AG09309 (cell line): ENCODE measurements at regions not wholly inside any gene's neighbourhood (a gene's known extent, or its start where the extent isn't known, plus 50 kb on each side); places are given as distances from the start of the nearest gene placed in this dataset.

Experiments used
- DNase-seq: peaks from one replicate; pipeline ENCODE4 v3.0.0-alpha.2; 2010; ENCODE audit warnings: low read depth
- H3K4me3 ChIP-seq: 2 replicates; pipeline ENCODE4 v1.5.1; 2011; ENCODE audit warnings: mild to moderate bottlenecking, low read depth, low read length, moderate library complexity; ENCODE audit not compliant: control insufficient read depth
- CTCF ChIP-seq: IDR thresholded peaks from 2 replicates; pipeline ENCODE4 v1.5.1; 2011; ENCODE audit warnings: mild to moderate bottlenecking, low read depth, low read length, inconsistent platforms; ENCODE audit not compliant: insufficient read depth, control insufficient read depth; ENCODE audit errors: missing control alignments

- no peak for TF ChIP-seq CTCF
- DNase-seq = no peak
- H3K4me3 ChIP-seq = no peak overlapping the region
Observed at GRCh38 chr7:34407586-34407985, 250.4 kb upstream of the NPSR1 start.

- H3K4me3 ChIP-seq = no peak overlapping the region
- DNase-seq = no peak
- TF ChIP-seq CTCF = no peak
Observed at GRCh38 chr7:34417781-34418180, 240.2 kb upstream of the NPSR1 start.

- TF ChIP-seq CTCF = no peak
- DNase-seq = no peak
- H3K4me3 ChIP-seq = no peak overlapping the region
Observed at GRCh38 chr7:34421526-34421925, 236.5 kb upstream of the NPSR1 start.

- no peak overlapping the region for H3K4me3 ChIP-seq
- no peak for DNase-seq
- TF ChIP-seq CTCF = no peak
Observed at GRCh38 chr7:34425194-34425593, 232.8 kb upstream of the NPSR1 start.

- no peak for DNase-seq
- H3K4me3 ChIP-seq = no peak overlapping the region
- TF ChIP-seq CTCF = no peak
Observed at GRCh38 chr7:34425631-34426384, 232.2 kb upstream of the NPSR1 start.

- peak; percentile 65 for TF ChIP-seq CTCF
- no peak overlapping the region for H3K4me3 ChIP-seq
- DNase-seq = peak; percentile 51
Observed at GRCh38 chr7:34430456-34430855, 227.6 kb upstream of the NPSR1 start.

GRCh38 chr7:34438436-34438835 is 219.6 kb upstream of the NPSR1 start:
- H3K4me3 ChIP-seq = no peak overlapping the region
- no peak for TF ChIP-seq CTCF
- DNase-seq = no peak
